ENCODE measurements at regions not wholly inside any gene's neighbourhood (a gene's known extent, or its start where the extent isn't known, plus 50 kb on each side); places are given as distances from the start of the nearest gene placed in this dataset.

GRCh38 chr3:72630969-72631344, 217.3 kb downstream of the SHQ1 start:
- Histone ChIP-seq H3K4me3 (ENCODE audit: low read depth, low read length) (no peak overlapping the region), H3K27me3 (ENCODE audit: control insufficient read depth, insufficient read depth, low read length) (no peaks in the 10 kb centered on the region), H3K36me3 (ENCODE audit: control insufficient read depth, insufficient read depth, low read length) (no peaks in the 10 kb centered on the region)
- no peak for DNase-seq (ENCODE audit: low read depth)
- no peak for TF ChIP-seq CTCF (IDR thresholded peaks at IDR 0.05; ENCODE audit: insufficient read depth, low read length, poor library complexity, severe bottlenecking)

GRCh38 chr3:72630327-72630968, 217.8 kb downstream of the SHQ1 start:
- TF ChIP-seq CTCF (IDR thresholded peaks at IDR 0.05; ENCODE audit: insufficient read depth, low read length, poor library complexity, severe bottlenecking), result no peak
- Histone ChIP-seq H3K4me3 (ENCODE audit: low read depth, low read length) (no peak overlapping the region), H3K36me3 (ENCODE audit: control insufficient read depth, insufficient read depth, low read length) (no peaks in the 10 kb centered on the region), H3K27me3 (ENCODE audit: control insufficient read depth, insufficient read depth, low read length) (no peaks in the 10 kb centered on the region)
- no peak for DNase-seq (ENCODE audit: low read depth)

- DNase-seq (ENCODE audit: low read depth), result no peak
- TF ChIP-seq CTCF (IDR thresholded peaks at IDR 0.05; ENCODE audit: insufficient read depth, low read length, poor library complexity, severe bottlenecking), result no peak
- H3K4me3 ChIP-seq (ENCODE audit: low read depth, low read length), result no peak overlapping the region
- H3K27me3 ChIP-seq (ENCODE audit: control insufficient read depth, insufficient read depth, low read length), result no peaks in the 10 kb centered on the region
- no peaks in the 10 kb centered on the region for H3K36me3 ChIP-seq (ENCODE audit: control insufficient read depth, insufficient read depth, low read length)
Measured at GRCh38 chr3:72629191-72629631, 219.0 kb downstream of the SHQ1 start.

- DNase-seq (ENCODE audit: low read depth), result no peak
- H3K4me3 ChIP-seq (ENCODE audit: low read depth, low read length), result no peak overlapping the region
- TF ChIP-seq CTCF (IDR thresholded peaks at IDR 0.05; ENCODE audit: insufficient read depth, low read length, poor library complexity, severe bottlenecking), result no peak
- H3K36me3 ChIP-seq (ENCODE audit: control insufficient read depth, insufficient read depth, low read length), result no peaks in the 10 kb centered on the region
- H3K27me3 ChIP-seq (ENCODE audit: control insufficient read depth, insufficient read depth, low read length), result no peaks in the 10 kb centered on the region
Measured at GRCh38 chr3:72628065-72628464, 220.2 kb downstream of the SHQ1 start.

- no peak for DNase-seq (ENCODE audit: low read depth)
- Histone ChIP-seq H3K27me3 (ENCODE audit: control insufficient read depth, insufficient read depth, low read length) (no peaks in the 10 kb centered on the region), H3K36me3 (ENCODE audit: control insufficient read depth, insufficient read depth, low read length) (no peaks in the 10 kb centered on the region), H3K4me3 (ENCODE audit: low read depth, low read length) (no peak overlapping the region)
- TF ChIP-seq CTCF (IDR thresholded peaks at IDR 0.05; ENCODE audit: insufficient read depth, low read length, poor library complexity, severe bottlenecking), result no peak
Measured at GRCh38 chr3:72627271-72627670, 221.0 kb downstream of the SHQ1 start.

Data from kidney epithelial cell (primary cell).